Pancreas (tissue), 10 donors: ENCODE measurements at regions not wholly inside any gene's neighbourhood (a gene's known extent, or its start where the extent isn't known, plus 50 kb on each side); places are given as distances from the start of the nearest gene placed in this dataset.
A peak's percentile ranks its signal among the peaks of the same experiment; 100 is the strongest.

Experiments used
- ATAC-seq, 4 donors: fragments of 200-7000 bp; cut with Tn5 transposase; one replicate each; pipeline versions ENCODE4 v1.8.0 to v1.9.1; 2020; ENCODE audit warnings: mild to moderate bottlenecking in 4 of 4, moderate library complexity in 4 of 4
- DNase-seq, 6 donors: peaks; one replicate each; pipeline ENCODE4 v3.0.0-alpha.2; 2020
- FAIRE-seq: peaks from 2 replicates; lab custom pipeline; 2012; peaks lifted over from hg19 to GRCh38; lab: Jason Lieb, UNC
- H3K27ac ChIP-seq, 4 donors: fragments of 200-600 bp; sonication (generic); 1 replicate in 3 of 4; 2 replicates in 1 of 4; pipeline versions ENCODE4 v1.5.0 to v1.8.0; 2020
- H3K27me3 ChIP-seq, 4 donors: fragments of 200-600 bp; one replicate each; pipeline ENCODE4 v1.8.0; 2021
- H3K36me3 ChIP-seq, 3 donors: fragments of 200-600 bp; sonication (generic) in 1 of 3; one replicate each; pipeline versions ENCODE4 v1.5.0 to v1.8.0; 2020 to 2021
- H3K4me1 ChIP-seq, 3 donors: fragments of 200-600 bp; one replicate each; pipeline ENCODE4 v1.8.0; 2021
- H3K4me3 ChIP-seq, 4 donors: fragments of 200-600 bp; sonication (generic) in 2 of 4; one replicate each; pipeline versions ENCODE4 v1.5.0 to v1.8.0; 2020 to 2021
- H3K9me3 ChIP-seq, 4 donors: fragments of 200-600 bp; one replicate each; pipeline ENCODE4 v1.8.0; 2021
- CTCF ChIP-seq, 4 donors: fragments of 200-600 bp; sonication (generic) in 3 of 4; IDR thresholded peaks; one replicate each; pipeline versions ENCODE4 v1.5.0 to v1.8.0; 2021; ENCODE audit warnings: antibody characterized with exemption in 4 of 4
- WGBS, 2 donors: extraction: QIAGEN DNeasy Blood & Tissue Kit; methylation state at CpG; one replicate each; pipeline ENCODE4 v1.1.7; 2013; 5-methylcytosine and 5-hydroxymethylcytosine counted together
- intact Hi-C, 3 donors: fragments of 100-400 bp; cut with DNase I; formaldehyde crosslinking; loops; one replicate each; pipeline versions ENCODE4 v1.11.1 to v1.14.2; 2022
- donor health status: healthy with polysubstance abuse.
- donor health status: DM: no; HTN: no; CAD: no; lungs with moderate emphysema.
- donor health status: DM: no; HTN: no; CAD: no.
- donor health status: control.
- donor health status: control.
- donor health status: Bipolar disorder and iron deficiency.
- donor health status: DM: yes; HTN: yes; CAD: no.
- donor health status: DM: no; HTN: no; CAD: no.
- donor health status: DM: no; HTN: no; CAD: no.
- donor health status: DM: yes; HTN: yes; CAD: no.

GRCh38 chr12:60205500-60205899 is 609.7 kb downstream of the SLC16A7 start:
- Histone ChIP-seq H3K4me3 (no peak overlapping the region), H3K27me3 (no peaks in the 10 kb centered on the region), H3K36me3 (no peaks in the 10 kb centered on the region), H3K27ac (no peak overlapping the region), H3K4me1 (peaks cover 0 to 11% (median 0%) of the 10 kb centered on the region in 3 donors), H3K9me3 (no peaks in the 10 kb centered on the region)
- FAIRE-seq (no peak), DNase-seq (peak in 4 of 6 donors; percentile 2 to 17 (median 8)), ATAC-seq (peak; percentile 58 to 76 (median 66))
- whole genome bisulfite sequencing, 2 donors: 84 to 92% methylated on average over 1 of the region's 1 CpG
- no peak for TF ChIP-seq CTCF (IDR thresholded peaks at IDR 0.05)
- intact Hi-C loops: no loop called here

- FAIRE-seq (no peak), DNase-seq (no peak), ATAC-seq (peak in 2 of 4 donors; percentile 34 to 66)
- intact Hi-C loops: no loop called here
- H3K4me1 ChIP-seq: peaks cover 0 to 11% (median 0%) of the 10 kb centered on the region in 3 donors
- no peak overlapping the region for H3K27ac ChIP-seq
- TF ChIP-seq CTCF (IDR thresholded peaks at IDR 0.05): no peak
- H3K9me3 ChIP-seq: no peaks in the 10 kb centered on the region
- no peaks in the 10 kb centered on the region for H3K36me3 ChIP-seq
- no peaks in the 10 kb centered on the region for H3K27me3 ChIP-seq
- peak overlapping the region in 1 of 4 donors; percentile 8 for H3K4me3 ChIP-seq
Measured at GRCh38 chr12:60209521-60209920, 613.7 kb downstream of the SLC16A7 start.

GRCh38 chr12:60209933-60210332 is 614.1 kb downstream of the SLC16A7 start:
- no peak overlapping the region for H3K27ac ChIP-seq
- no peaks in the 10 kb centered on the region for H3K36me3 ChIP-seq
- intact Hi-C loops: no loop called here
- FAIRE-seq: no peak
- peak in 3 of 4 donors; percentile 54 to 87 (median 70) for ATAC-seq
- 16 to 17% methylated on average over 4 of the region's 4 CpGs for WGBS, 2 donors
- DNase-seq: no peak
- H3K27me3 ChIP-seq: no peaks in the 10 kb centered on the region
- TF ChIP-seq CTCF (IDR thresholded peaks at IDR 0.05): no peak
- peak overlapping the region in 1 of 4 donors; percentile 8 for H3K4me3 ChIP-seq
- peaks cover 0 to 11% (median 0%) of the 10 kb centered on the region in 3 donors for H3K4me1 ChIP-seq
- no peaks in the 10 kb centered on the region for H3K9me3 ChIP-seq

- peaks cover 0 to 11% (median 0%) of the 10 kb centered on the region in 3 donors for H3K4me1 ChIP-seq
- DNase-seq: no peak
- ATAC-seq: no peak
- intact Hi-C loops: no loop called here
- no peaks in the 10 kb centered on the region for H3K36me3 ChIP-seq
- H3K4me3 ChIP-seq: no peak overlapping the region
- H3K27me3 ChIP-seq: no peaks in the 10 kb centered on the region
- no peak for FAIRE-seq
- TF ChIP-seq CTCF (IDR thresholded peaks at IDR 0.05): no peak
- H3K9me3 ChIP-seq: no peaks in the 10 kb centered on the region
- no peak overlapping the region for H3K27ac ChIP-seq
- 72 to 84% methylated on average over 5 of the region's 5 CpGs for WGBS, 2 donors
Measured at GRCh38 chr12:60210756-60211155, 614.9 kb downstream of the SLC16A7 start.

GRCh38 chr12:60211244-60211643 is 615.4 kb downstream of the SLC16A7 start:
- no peaks in the 10 kb centered on the region for H3K9me3 ChIP-seq
- intact Hi-C loops: no loop called here
- no peak overlapping the region for H3K27ac ChIP-seq
- peaks cover 0 to 6% (median 0%) of the 10 kb centered on the region in 3 donors for H3K4me1 ChIP-seq
- DNase-seq: no peak
- FAIRE-seq: no peak
- ATAC-seq: no peak
- 82 to 92% methylated on average over 1 of the region's 1 CpG for WGBS, 2 donors
- H3K4me3 ChIP-seq: no peak overlapping the region
- no peaks in the 10 kb centered on the region for H3K27me3 ChIP-seq
- no peaks in the 10 kb centered on the region for H3K36me3 ChIP-seq
- TF ChIP-seq CTCF (IDR thresholded peaks at IDR 0.05): no peak
